ENCODE measurements at regions not wholly inside any gene's neighbourhood (a gene's known extent, or its start where the extent isn't known, plus 50 kb on each side); places are given as distances from the start of the nearest gene placed in this dataset.

DNA sequence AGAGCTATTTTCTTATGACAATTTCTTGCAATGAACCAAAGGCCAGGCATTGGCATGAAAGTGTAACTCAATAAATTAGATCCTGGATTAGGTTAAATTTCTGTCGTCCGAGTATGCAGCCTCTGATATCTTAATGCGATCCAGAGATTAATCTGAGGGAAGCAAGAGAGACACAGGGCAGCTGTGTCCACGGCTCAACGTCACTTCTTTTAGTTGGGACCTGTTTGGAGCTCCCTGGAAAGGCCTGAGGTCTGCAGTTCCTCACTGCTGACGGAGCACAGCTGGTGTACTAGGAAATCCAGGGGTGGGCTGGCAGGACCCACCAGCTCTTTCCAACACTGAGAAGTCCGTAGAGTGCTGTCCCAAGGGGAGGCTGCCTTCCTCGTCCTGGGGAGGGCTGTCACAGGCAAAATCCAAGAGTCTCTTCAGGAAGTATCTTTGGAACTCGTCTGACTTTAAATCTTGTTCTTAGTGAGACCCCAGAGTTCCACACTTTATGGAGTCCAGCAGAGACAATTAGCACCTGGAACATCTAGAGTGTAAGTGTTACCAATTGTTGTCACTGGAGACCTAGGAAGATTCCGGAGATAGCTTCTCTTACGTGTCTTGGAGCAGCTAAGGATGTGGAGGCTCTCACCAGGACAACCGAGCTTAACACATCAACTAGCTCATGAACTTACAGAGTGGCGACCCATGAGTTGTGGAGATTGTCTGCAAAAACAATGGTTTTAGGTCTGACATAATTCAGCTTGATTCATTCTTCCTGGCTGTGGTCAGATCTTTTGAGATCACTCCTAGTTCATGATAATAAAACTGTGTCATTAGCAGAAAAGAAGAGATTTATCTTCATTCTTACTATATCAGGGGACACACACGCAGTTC, 173.7 kb downstream of the ACKR3 start:
- in situ Hi-C loops (cut with HindIII; ENCODE audit: low sequenced_read_pairs), result no loop called here

DNA sequence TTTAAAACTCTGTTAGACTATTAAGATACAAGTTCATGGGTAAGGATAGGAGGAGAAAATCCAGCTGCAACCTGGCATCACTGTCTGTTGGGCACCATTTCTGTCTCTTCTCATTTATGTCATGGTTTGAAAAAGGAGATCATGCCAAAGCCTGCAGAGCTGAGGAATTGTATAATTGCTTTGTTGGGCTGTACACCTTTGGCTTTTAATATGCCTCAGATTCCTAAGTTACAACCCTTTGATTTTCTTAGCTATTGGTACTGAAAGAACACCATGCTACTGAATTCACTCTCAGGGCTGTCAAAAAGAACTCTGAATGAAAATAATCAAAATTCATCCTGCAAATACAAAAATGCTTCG, 174.3 kb downstream of the ACKR3 start:
- in situ Hi-C loops (cut with HindIII; ENCODE audit: low sequenced_read_pairs), result no loop called here

DNA sequence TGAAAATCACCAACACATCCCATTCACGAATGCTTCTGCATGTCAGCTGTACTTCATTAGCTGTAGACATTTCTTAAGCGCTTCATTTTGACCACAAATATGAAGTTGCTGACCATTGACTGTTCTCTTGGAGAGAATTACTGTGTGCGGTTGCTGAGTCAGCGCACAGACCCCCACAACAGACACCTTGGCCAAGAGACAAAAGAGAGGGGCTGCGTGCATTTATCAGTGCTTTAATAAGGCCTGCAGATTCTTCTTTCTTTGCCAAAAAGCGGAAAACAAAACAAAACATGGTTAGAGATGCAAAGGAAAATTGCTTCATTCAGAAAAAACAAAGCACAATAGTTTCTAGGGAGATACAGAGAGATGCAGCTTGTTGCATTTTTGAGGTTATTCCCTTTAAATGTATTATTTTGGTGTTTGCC, 174.7 kb downstream of the ACKR3 start:
- in situ Hi-C loops (cut with HindIII; ENCODE audit: low sequenced_read_pairs), result no loop called here

DNA sequence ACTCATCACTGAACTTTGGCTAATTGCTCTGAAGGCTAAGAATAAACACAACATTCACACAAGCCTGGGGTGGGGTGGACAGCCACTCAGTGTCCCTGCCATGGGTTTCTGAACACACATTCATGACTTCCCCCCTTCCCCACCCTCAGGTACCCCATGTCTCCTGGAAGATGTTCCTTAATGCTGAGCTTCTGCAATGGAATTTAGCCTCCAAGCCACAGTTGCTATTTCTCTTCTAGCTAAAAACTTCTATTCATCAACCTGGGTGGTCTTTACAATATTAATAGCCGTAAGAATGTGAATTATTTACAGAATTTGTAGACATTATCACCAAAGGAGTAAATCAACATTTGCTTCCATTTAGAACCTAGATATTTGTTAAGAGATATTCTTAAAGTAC, 175.1 kb downstream of the ACKR3 start:
- in situ Hi-C loops (cut with HindIII; ENCODE audit: low sequenced_read_pairs), result no loop called here

DNA sequence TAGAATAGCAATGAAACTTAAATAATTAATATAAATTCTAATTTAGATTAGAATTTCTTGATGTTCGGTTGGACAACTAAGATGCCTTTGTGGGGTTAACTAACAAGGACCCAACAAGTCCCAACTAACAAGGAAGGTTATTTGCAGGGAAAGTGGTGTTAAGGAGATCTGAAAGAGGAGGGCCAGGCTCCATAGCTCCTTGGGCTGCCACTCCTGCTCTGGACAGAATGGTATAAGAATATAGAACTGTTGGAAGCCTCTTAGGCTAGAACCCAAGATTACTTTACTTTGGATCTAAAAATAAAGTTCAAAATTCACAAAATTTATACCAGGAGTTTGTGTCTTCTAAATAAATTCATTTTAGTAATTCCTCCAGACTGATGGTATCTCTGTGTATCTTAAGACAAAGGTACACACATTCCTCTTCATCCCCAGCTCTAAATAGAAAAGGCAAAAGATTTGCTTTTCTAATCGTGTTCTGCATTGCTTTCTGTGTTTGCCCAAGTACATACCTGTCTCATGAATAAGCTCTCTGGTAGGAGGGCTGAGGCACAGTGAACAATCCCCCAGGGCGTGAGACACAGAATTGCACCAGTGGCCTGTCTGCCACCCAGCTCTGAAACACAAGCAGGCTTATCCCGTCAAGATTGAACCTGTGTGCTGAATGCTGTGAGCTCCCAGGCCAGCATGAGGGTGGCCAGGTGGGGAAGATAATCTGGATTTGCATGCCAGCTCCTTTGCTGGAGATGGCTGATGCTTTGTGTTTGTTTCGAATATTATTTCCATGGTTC, 176.0 kb downstream of the ACKR3 start:
- in situ Hi-C loops (cut with HindIII; ENCODE audit: low sequenced_read_pairs), result no loop called here

DNA sequence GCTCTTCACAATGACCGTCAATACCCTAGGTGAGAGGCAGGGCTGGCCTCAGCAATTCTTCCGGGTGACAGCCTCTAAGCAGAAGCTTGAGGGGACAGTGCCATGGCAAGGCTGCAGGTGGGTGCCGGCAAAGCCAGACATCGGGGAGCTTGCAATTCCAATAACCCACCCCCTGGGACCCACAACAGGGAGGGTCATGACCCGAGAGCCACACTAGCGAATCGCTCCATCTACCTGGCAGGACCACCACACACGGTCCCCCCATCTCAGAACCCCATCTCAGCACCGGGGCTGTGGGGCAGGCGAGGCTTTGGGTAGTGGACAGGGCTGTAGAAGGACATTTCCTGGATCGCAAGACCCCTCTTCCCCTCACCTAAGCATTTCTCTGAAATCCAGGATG, 177.2 kb downstream of the ACKR3 start:
- in situ Hi-C loops (cut with HindIII; ENCODE audit: low sequenced_read_pairs), result no loop called here

DNA sequence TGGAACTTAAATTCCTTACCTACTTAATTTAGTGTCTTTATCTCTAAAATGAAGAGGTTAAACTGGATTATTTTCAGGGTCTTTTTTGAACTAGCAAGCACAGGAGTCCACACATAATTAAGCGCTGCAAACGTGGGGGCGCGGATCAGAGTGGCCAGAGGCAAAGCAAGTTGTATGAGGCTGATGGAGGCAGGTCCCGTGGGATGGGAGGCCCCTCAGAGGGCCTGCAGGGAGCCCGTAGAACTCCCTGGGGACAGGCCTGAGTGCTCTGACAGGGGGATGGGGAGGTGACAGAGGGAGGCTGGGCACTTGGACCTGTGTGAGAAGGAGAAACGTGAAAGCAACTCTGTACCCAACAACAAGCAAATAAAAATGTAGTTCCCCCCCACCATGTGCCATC, 177.8 kb downstream of the ACKR3 start:
- in situ Hi-C loops (cut with HindIII; ENCODE audit: low sequenced_read_pairs), result no loop called here

DNA sequence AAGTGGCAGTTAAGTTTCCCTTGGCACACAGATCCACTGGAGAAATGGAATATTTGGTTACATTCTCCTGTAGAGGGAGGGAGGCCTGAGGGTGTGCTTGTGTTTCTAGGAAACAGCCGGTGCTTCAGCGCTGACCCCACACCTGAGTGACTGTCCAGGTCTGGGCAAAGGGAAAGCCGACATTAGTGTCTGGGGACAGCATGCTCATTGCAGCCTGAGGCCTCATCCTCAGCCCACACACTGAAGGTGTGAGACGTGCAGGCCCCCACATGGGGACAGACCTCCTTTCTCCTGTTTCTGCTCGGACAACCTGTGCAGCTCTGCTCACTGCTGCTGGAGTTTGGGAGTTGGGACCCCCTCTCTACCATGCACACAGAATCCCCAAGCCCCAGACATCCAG, 178.3 kb downstream of the ACKR3 start:
- in situ Hi-C loops (cut with HindIII; ENCODE audit: low sequenced_read_pairs), result no loop called here

DNA sequence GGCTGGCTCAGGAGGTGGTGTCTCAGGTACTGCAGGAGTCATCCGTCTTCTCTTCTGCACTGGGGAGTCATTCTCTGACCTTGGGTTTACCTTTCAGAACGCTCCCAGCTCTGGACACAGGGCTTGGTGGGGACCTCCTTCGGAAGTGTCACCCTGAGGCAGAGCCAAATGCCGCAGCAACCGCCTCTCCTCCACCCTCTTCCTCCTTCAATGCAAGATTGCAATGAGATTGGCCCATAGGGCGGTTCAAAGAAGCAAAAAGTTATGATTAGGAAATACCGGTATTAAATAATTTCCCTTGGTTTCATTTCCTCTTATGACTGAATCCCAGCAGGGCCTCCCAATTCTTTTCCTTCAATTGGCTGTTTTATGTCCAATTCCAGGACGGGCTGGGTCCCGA, 178.8 kb downstream of the ACKR3 start:
- in situ Hi-C loops (cut with HindIII; ENCODE audit: low sequenced_read_pairs), result no loop called here

DNA sequence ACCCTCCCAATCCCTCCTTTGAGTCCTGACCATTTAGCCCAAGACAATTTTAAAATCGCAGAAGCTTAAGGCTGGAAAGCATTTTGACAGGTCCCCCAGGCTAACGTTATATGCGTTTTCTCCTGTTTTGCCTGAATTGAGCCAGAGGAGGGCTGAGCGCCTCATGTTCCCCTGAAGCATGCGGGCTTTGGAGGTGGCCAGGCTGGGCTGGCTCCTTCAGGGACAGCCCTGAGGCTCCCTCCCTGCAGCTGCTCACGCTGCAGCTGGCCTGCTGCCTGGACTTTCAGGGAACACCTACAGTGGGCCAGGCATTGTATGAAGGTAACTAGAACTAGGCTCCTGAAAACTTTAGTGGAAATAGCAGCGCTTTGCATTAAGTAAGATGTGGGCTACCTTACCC, 179.2 kb downstream of the ACKR3 start:
- in situ Hi-C loops (cut with HindIII; ENCODE audit: low sequenced_read_pairs), result no loop called here

DNA sequence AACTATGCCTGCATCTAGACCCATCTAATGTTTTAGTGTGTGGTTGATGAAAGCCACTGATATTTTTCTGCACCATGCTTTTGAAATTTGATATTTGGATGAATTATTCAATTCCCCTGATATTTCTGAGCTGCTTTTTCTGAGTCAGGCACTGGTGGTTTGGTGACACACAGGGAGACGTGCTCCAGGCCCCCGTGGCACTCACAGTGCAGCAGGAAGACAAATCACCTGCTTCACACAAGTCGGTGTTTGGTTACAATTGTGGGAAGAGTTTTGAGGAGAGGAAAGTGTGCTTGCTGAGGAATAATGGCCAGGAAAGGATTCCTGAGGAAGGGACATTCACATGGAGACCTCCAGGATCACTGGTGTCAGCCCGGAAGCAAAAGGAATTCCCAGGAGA, 179.7 kb downstream of the ACKR3 start:
- in situ Hi-C loops (cut with HindIII; ENCODE audit: low sequenced_read_pairs), result no loop called here

DNA sequence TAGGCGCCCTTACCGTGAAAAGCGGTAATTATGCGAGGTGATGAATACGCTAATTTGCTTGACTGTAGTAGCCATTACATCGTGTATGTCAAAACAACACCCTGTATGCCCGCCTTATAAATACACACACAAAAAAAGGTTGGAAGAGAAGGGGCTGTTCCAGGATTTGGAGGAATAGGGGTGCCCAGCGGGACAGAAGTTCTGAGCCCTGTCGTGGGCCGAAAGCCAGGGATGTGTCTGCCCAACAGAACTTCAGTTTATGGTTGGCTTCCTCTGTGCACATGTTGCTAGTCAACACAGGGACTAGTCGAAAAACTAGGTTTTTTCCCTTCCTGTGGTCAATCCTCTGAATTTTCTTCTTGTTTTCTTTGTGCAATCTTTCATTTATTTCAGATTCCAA, 182.5 kb downstream of the ACKR3 start:
- in situ Hi-C loops (cut with HindIII; ENCODE audit: low sequenced_read_pairs), result no loop called here

DNA sequence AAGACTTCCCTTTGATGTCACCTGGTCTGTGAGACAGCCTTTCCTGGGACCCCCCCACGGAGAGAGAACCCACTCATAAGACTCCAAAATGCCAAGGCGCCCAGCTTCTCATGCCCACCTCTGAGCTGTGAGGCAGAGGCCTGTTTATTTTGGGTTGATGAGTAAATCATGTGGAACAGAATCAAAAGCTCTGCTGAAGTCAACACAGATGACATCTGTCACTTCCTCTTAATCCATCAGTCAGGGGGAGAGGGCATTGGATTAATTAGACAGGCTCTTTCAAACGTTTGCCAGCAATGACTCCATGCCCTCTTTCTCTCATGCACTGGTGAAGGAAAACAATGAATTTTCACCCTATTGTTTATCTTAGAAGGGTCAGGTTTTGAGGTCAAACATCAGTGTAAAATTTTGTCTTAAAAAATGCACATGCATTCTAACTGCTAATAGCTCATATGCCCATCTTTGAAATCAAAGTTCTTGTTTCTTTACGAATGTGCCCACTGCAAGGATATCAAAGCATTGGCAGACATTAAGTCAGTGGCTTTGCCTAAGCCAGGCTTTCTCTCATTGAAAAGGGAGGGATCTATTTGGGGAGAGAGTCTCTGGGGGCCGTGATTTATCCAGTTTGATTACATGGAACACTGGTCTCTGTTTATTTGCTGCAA, 184.1 kb downstream of the ACKR3 start:
- in situ Hi-C loops (cut with HindIII; ENCODE audit: low sequenced_read_pairs), result no loop called here

DNA sequence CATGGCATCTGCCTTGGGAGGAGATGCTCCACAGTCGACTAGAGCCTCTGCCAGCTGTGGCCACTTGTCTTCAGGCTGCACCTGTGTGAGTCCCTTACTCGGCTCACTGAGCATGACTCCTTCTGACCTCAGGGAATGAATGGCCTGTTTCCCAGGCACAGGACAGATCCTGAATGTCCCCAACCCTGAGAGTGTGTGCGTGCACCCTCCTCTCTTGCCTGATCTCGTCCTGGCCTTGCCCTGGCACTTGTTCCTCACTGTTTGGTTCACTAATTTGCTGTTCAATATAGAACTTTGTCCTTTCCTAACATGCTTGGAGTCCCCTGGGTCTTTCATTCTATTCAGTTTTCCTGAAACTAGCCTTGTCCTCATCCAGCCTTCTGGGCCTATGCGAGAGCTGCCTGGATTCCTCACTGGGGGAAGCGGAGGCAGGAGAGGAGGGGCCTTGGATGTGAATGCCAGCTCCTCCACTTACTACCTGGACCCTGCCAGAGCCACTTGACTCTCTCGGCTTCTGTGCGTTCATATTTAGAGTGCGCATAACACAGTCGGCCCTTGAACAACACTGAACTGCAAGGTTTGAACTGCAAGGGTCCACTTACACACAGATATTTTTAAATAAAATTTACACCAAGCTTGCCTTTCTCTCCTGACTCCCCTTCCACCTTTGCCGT, 184.8 kb downstream of the ACKR3 start:
- in situ Hi-C loops (cut with HindIII; ENCODE audit: low sequenced_read_pairs), result no loop called here

DNA sequence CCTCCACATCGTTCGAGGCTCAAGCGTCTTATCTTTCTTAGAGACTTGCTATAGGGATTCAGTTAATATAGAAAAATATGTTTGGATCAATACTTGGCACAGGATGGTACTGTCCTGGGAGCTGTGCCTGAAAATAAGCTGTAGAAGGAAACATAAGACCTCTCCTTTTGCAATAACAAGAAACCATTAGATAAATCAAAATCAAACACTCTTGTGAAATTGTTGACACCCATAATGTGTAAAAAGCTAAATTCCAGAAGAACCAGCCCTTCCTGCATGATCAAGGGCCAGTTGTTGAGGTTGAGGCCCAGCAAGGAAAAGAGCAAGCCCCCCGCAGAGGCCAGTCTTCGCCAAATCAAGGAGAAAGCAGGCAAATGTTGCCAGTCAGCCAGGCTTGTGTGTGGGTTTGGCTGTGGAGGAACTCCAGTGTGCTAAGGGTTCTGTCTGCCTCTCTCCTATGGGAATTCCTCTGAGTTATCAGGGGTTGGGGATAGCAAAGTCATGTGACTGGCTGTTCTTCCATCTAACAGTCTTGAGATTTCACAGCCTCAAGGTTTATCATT, 185.7 kb downstream of the ACKR3 start:
- in situ Hi-C loops (cut with HindIII; ENCODE audit: low sequenced_read_pairs), result no loop called here

DNA sequence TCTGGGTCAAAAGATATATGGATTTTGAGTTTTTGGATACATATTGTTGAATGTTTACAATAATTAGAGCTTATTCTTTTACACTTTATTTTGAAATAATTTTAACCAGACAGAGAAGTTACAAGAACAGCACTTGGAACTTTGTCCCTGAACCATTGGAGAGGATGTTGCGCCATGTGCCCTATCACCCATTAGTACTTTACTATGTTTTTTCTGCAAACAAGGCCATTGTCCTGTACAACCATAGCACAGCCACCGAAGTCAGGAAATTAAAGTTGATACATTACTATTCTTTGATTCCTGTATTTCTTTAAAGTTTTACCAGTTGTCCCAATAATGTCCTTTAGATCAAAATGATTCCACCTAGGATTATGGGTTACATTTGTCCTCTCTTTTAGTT, 188.8 kb downstream of the ACKR3 start:
- in situ Hi-C loops (cut with HindIII; ENCODE audit: low sequenced_read_pairs), result no loop called here

DNA sequence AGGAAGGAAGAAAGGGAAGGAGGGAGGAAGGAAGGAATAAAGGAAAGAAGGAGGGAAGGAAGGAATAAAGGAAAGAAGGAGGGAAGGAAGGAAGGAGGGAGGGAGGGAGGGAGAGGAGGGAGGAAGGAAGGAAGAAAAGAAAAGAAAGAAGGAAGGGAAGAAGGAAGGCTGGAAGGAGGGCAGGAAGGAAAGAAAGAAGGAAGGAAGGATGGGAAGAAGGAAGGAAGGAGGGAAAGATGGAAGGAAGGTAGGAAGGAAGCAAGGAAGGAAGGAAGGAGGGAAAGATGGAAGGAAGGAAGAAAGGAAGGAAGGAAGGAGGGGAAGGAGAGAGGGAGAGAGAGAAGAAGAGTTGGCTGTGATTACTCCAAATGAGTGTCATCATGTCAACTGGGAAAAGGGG, 190.6 kb downstream of the ACKR3 start:
- in situ Hi-C loops (cut with HindIII; ENCODE audit: low sequenced_read_pairs), result no loop called here

DNA sequence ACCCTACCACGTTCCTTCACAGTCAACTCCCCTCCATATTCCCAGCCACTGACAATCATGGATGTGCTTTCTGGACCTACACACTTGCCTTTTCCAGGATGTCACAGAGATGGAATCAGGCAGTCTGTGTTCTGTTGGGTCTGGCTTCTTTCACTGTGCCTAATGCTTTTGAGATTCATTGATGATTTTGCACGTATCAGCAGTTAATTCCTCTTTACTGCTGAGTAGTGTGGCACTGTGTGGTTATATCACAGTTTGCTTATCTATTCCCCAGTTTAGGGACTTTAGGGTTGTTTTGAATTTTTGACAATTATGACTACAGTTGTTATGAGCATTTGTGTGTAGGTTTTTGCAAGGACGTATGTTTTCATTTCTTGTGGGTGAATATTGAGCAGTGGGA, 191.7 kb downstream of the ACKR3 start:
- in situ Hi-C loops (cut with HindIII; ENCODE audit: low sequenced_read_pairs), result no loop called here

DNA sequence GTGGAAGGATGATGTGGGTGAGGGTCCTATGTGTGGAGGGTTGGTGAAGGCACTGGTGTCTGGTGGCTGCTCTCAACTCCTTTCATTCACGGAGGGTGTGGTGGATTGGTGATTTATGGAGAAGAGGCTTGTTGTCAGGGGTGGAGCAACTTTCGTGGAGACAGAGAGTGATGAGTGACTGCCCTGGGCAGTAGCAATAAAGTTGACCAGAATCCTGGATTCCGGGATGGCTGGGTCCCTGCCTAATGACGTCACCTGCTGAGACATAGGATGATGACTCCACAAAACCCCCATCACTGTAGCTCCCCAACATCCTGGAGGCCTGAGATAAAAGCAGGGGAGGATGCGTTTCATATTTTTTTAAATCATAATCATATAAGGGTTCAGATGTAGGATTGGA, 193.0 kb downstream of the ACKR3 start:
- in situ Hi-C loops (cut with HindIII; ENCODE audit: low sequenced_read_pairs), result no loop called here

DNA sequence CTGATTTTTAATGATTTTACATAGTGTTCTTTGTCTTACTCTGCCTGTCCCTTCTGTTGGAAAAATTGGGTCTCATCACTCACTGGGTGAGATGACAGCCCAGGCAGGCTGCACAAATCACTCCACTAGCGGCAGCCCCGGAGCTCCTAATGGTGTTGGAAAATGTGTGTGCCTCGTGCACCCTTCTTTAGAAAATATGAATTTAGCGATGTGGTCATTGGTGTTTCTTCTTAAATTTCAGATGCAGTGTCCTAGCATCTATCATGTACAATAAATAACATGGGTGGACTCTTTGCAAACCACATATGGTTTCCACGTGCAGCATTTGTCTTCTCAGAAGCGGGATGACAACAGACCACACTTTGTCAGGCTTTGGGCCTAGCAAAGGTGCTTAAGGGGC, 194.2 kb downstream of the ACKR3 start:
- in situ Hi-C loops (cut with HindIII; ENCODE audit: low sequenced_read_pairs), result no loop called here

DNA sequence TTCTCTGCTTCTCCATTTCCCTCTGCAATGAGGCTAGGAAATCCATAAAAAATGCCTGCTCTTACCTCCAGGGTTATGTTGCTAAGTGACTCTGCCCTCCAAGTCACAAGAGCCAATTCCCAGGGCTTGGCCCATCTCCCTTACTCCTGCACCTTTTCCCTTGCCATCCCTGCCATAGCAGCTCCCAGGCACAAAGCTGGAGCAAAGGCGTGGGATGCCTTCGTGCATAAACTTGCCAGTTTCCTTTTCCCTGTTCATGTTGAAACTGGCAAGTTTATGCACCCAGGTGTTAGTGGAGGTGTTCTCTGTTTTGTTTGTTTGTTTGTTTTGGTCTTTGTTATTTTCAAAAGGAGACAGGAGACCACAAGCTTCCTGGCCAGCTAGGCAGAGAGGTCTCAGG, 195.1 kb downstream of the ACKR3 start:
- in situ Hi-C loops (cut with HindIII; ENCODE audit: low sequenced_read_pairs), result no loop called here
